Neural cell (in vitro differentiated cells): ENCODE measurements at regions not wholly inside any gene's neighbourhood (a gene's known extent, or its start where the extent isn't known, plus 50 kb on each side); places are given as distances from the start of the nearest gene placed in this dataset.

Experiments
- CTCF ChIP-seq: fragments of 450-650 bp; IDR thresholded peaks from 2 replicates; pipeline ENCODE4 v1.5.1; 2014; ENCODE audit warnings: antibody characterized with exemption, mild to moderate bottlenecking, moderate library complexity; ENCODE audit not compliant: poor library complexity, severe bottlenecking
- EZH2 ChIP-seq: fragments of 200-600, 300-800 bp; shearing (Covaris generic), sonication (generic); IDR thresholded peaks from 2 replicates; pipeline ENCODE4 v1.6.1; 2014; ENCODE audit warnings: antibody characterized with exemption, low read length, borderline replicate concordance, mild to moderate bottlenecking; ENCODE audit not compliant: insufficient read depth, poor library complexity, severe bottlenecking
- MXI1 ChIP-seq: fragments of 450-650 bp; conservative IDR thresholded peaks from 2 replicates; pipeline ENCODE4 v1.6.1; 2014; ENCODE audit warnings: antibody characterized with exemption, mild to moderate bottlenecking; ENCODE audit not compliant: poor library complexity, severe bottlenecking
- POLR2AphosphoS5 ChIP-seq: IDR thresholded peaks from 2 replicates; pipeline ENCODE4 v1.6.1; 2012
- RAD21 ChIP-seq: fragments of 450-650 bp; conservative IDR thresholded peaks from 2 replicates; pipeline ENCODE4 v1.6.1; 2014; ENCODE audit warnings: antibody characterized with exemption, mild to moderate bottlenecking, moderate library complexity
- REST ChIP-seq: IDR thresholded peaks from 2 replicates; pipeline ENCODE4 v1.6.1; 2012; ENCODE audit warnings: borderline replicate concordance
- SMC3 ChIP-seq: fragments of 450-650 bp; conservative IDR thresholded peaks from 2 replicates; pipeline ENCODE4 v1.6.1; 2014; ENCODE audit warnings: antibody characterized with exemption, mild to moderate bottlenecking, moderate library complexity; ENCODE audit not compliant: poor library complexity
- TAF1 ChIP-seq: IDR thresholded peaks from 2 replicates; pipeline ENCODE4 v1.6.1; 2012; ENCODE audit warnings: low read depth

- TF ChIP-seq CTCF (no peak), EZH2 (no peak), TAF1 (no peak), RAD21 (no peak), SMC3 (no peak), MXI1 (no peak), REST (no peak), POLR2AphosphoS5 (no peak)
Measured at GRCh38 chr9:107994648-107995047, 505.1 kb upstream of the KLF4 start.
